HEK293 (cell line): ENCODE measurements at regions not wholly inside any gene's neighbourhood (a gene's known extent, or its start where the extent isn't known, plus 50 kb on each side); places are given as distances from the start of the nearest gene placed in this dataset.

ENCODE experiments used
- CTCF ChIA-PET: fragments of 350-600 bp; formaldehyde crosslinking; extraction: SDS; loops from one replicate; lab custom pipeline; 2021; ENCODE audit warnings: antibody characterized with exemption; lab: Yijun Ruan, JAX
- POLR2A ChIA-PET: fragments of 300-600 bp; formaldehyde crosslinking; extraction: SDS; loops from one replicate; lab custom pipeline; 2020; ENCODE audit warnings: antibody characterized with exemption, inconsistent platforms; lab: Yijun Ruan, JAX
- H3K27ac ChIP-seq: fragments of 200-500 bp; sonication (Bioruptor generic); 2 replicates; pipeline ENCODE4 v1.5.1; 2014; ENCODE audit warnings: low read depth, low read length, control low read depth, inconsistent platforms; ENCODE audit errors: extremely low read depth
- H3K36me3 ChIP-seq, 2 experiments: fragments of 200-500 bp in 1 of 2; sonication (Bioruptor generic) in 1 of 2; 1 replicate in 1 of 2; 2 replicates in 1 of 2; pipeline ENCODE4 v1.5.1; 2014 to 2017; ENCODE audit warnings: inconsistent platforms in 2 of 2, low read length in 2 of 2; ENCODE audit not compliant: control insufficient read depth in 2 of 2, insufficient read depth in 1 of 2
- H3K4me1 ChIP-seq: fragments of 200-500 bp; sonication (Bioruptor generic); 2 replicates; pipeline ENCODE4 v1.5.1; 2014; ENCODE audit warnings: mild to moderate bottlenecking, low read length, inconsistent platforms; ENCODE audit not compliant: control insufficient read depth, insufficient read depth
- H3K4me3 ChIP-seq: 2 replicates; pipeline ENCODE4 v1.5.1; 2011; ENCODE audit warnings: low read depth, mild to moderate bottlenecking, control low read depth, low read length, moderate library complexity
- H3K9me3 ChIP-seq: fragments of 200-500 bp; sonication (Bioruptor generic); 2 replicates; pipeline ENCODE4 v1.5.1; 2014; ENCODE audit warnings: low read depth, low read length, inconsistent platforms; ENCODE audit not compliant: control insufficient read depth, insufficient read depth
- GFI1B ChIP-seq: fragments of 450-650 bp; formaldehyde crosslinking; IDR thresholded peaks from 2 replicates; pipeline ENCODE4 v1.5.1; 2016; ENCODE audit warnings: missing biosample characterization, missing genetic modification characterization
- SCRT1 ChIP-seq: fragments of 450-650 bp; formaldehyde crosslinking; IDR thresholded peaks from 2 replicates; pipeline ENCODE4 v1.5.1; 2016; ENCODE audit warnings: missing biosample characterization, missing genetic modification characterization, borderline replicate concordance
- SCRT2 ChIP-seq: fragments of 450-650 bp; formaldehyde crosslinking; IDR thresholded peaks from 2 replicates; pipeline ENCODE4 v1.5.1; 2016; ENCODE audit warnings: missing biosample characterization, missing genetic modification characterization
- WT1 ChIP-seq: fragments of 450-650 bp; formaldehyde crosslinking; IDR thresholded peaks from 2 replicates; pipeline ENCODE4 v1.5.1; 2016; ENCODE audit warnings: missing biosample characterization, missing genetic modification characterization
- ZFP41 ChIP-seq: fragments of 450-650 bp; formaldehyde crosslinking; IDR thresholded peaks from 2 replicates; pipeline ENCODE4 v1.5.1; 2016; ENCODE audit warnings: missing biosample characterization, missing genetic modification characterization, borderline replicate concordance
- ZFP69B ChIP-seq: fragments of 450-650 bp; formaldehyde crosslinking; IDR thresholded peaks from 2 replicates; pipeline ENCODE4 v1.5.1; 2016; ENCODE audit warnings: missing biosample characterization, missing genetic modification characterization
- ZNF121 ChIP-seq: fragments of 450-650 bp; formaldehyde crosslinking; IDR thresholded peaks from 2 replicates; pipeline ENCODE4 v1.5.1; 2016; ENCODE audit warnings: missing biosample characterization, missing genetic modification characterization
- ZNF169 ChIP-seq: fragments of 450-650 bp; formaldehyde crosslinking; IDR thresholded peaks from 2 replicates; pipeline ENCODE4 v1.5.1; 2016; ENCODE audit warnings: missing biosample characterization, missing genetic modification characterization
- ZNF391 ChIP-seq: fragments of 450-650 bp; formaldehyde crosslinking; IDR thresholded peaks from 2 replicates; pipeline ENCODE4 v1.5.1; 2016; ENCODE audit warnings: low read depth, missing biosample characterization, missing genetic modification characterization, borderline replicate concordance
- ZNF518A ChIP-seq: fragments of 450-650 bp; formaldehyde crosslinking; conservative IDR thresholded peaks from 2 replicates; pipeline ENCODE4 v1.5.1; 2016; ENCODE audit warnings: low read depth, missing biosample characterization, missing genetic modification characterization
- ZNF555 ChIP-seq: fragments of 450-650 bp; formaldehyde crosslinking; conservative IDR thresholded peaks from 2 replicates; pipeline ENCODE4 v1.5.1; 2017; ENCODE audit warnings: missing biosample characterization, mild to moderate bottlenecking, missing genetic modification characterization, inconsistent platforms
- ZNF830 ChIP-seq: fragments of 450-650 bp; IDR thresholded peaks from 2 replicates; pipeline ENCODE4 v1.5.0; 2018; ENCODE audit warnings: missing biosample characterization, missing genetic modification characterization, low read depth, mild to moderate bottlenecking, moderate library complexity
- TF ChIP-seq, protein P1 (sequence below): fragments of 450-650 bp; formaldehyde crosslinking; IDR thresholded peaks from 2 replicates; pipeline ENCODE4 v1.5.1; 2016; ENCODE audit warnings: missing biosample characterization, missing genetic modification characterization
- TF ChIP-seq, protein P2 (sequence below): fragments of 450-650 bp; formaldehyde crosslinking; IDR thresholded peaks from 2 replicates; pipeline ENCODE4 v1.5.1; 2016; ENCODE audit warnings: missing biosample characterization, missing genetic modification characterization
- TF ChIP-seq, protein P3 (sequence below): fragments of 450-650 bp; formaldehyde crosslinking; IDR thresholded peaks from 2 replicates; pipeline ENCODE4 v1.5.1; 2016; ENCODE audit warnings: missing biosample characterization, missing genetic modification characterization

- H3K4me3 ChIP-seq = no peak overlapping the region
- TF ChIP-seq ZFP41 (tag by site-specific recombination) = no peak
- no peak for TF ChIP-seq ZNF830 (tag by site-specific recombination)
- TF ChIP-seq ZNF391 (tag by site-specific recombination) = no peak
- TF ChIP-seq ZNF555 (tag by site-specific recombination) = no peak
- TF ChIP-seq GFI1B (tag by site-specific recombination) = no peak
- TF ChIP-seq SCRT2 = no peak
- no peak for TF ChIP-seq SCRT1 (tag by site-specific recombination)
- TF ChIP-seq, protein P1, sequence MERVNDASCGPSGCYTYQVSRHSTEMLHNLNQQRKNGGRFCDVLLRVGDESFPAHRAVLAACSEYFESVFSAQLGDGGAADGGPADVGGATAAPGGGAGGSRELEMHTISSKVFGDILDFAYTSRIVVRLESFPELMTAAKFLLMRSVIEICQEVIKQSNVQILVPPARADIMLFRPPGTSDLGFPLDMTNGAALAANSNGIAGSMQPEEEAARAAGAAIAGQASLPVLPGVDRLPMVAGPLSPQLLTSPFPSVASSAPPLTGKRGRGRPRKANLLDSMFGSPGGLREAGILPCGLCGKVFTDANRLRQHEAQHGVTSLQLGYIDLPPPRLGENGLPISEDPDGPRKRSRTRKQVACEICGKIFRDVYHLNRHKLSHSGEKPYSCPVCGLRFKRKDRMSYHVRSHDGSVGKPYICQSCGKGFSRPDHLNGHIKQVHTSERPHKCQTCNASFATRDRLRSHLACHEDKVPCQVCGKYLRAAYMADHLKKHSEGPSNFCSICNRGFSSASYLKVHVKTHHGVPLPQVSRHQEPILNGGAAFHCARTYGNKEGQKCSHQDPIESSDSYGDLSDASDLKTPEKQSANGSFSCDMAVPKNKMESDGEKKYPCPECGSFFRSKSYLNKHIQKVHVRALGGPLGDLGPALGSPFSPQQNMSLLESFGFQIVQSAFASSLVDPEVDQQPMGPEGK (tag by site-specific recombination) = no peak
- no peak for TF ChIP-seq ZNF169 (tag by site-specific recombination)
- TF ChIP-seq, protein P2, sequence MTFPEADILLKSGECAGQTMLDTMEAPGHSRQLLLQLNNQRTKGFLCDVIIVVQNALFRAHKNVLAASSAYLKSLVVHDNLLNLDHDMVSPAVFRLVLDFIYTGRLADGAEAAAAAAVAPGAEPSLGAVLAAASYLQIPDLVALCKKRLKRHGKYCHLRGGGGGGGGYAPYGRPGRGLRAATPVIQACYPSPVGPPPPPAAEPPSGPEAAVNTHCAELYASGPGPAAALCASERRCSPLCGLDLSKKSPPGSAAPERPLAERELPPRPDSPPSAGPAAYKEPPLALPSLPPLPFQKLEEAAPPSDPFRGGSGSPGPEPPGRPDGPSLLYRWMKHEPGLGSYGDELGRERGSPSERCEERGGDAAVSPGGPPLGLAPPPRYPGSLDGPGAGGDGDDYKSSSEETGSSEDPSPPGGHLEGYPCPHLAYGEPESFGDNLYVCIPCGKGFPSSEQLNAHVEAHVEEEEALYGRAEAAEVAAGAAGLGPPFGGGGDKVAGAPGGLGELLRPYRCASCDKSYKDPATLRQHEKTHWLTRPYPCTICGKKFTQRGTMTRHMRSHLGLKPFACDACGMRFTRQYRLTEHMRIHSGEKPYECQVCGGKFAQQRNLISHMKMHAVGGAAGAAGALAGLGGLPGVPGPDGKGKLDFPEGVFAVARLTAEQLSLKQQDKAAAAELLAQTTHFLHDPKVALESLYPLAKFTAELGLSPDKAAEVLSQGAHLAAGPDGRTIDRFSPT (tag by site-specific recombination) = no peak
- TF ChIP-seq, protein P3, sequence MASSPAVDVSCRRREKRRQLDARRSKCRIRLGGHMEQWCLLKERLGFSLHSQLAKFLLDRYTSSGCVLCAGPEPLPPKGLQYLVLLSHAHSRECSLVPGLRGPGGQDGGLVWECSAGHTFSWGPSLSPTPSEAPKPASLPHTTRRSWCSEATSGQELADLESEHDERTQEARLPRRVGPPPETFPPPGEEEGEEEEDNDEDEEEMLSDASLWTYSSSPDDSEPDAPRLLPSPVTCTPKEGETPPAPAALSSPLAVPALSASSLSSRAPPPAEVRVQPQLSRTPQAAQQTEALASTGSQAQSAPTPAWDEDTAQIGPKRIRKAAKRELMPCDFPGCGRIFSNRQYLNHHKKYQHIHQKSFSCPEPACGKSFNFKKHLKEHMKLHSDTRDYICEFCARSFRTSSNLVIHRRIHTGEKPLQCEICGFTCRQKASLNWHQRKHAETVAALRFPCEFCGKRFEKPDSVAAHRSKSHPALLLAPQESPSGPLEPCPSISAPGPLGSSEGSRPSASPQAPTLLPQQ = no peak
- no peaks in the 10 kb centered on the region for H3K4me1 ChIP-seq
- ChIA-PET POLR2A (no interaction called here), CTCF (no interaction called here)
- no peaks in the 10 kb centered on the region for H3K36me3 ChIP-seq
- no peak overlapping the region for H3K27ac ChIP-seq
- H3K9me3 ChIP-seq = no peaks in the 10 kb centered on the region
Observed at GRCh38 chr3:117228466-117228865, 518.9 kb downstream of the TUSC7 start.

- no peak overlapping the region for H3K27ac ChIP-seq
- H3K36me3 ChIP-seq = no peaks in the 10 kb centered on the region
- no peak overlapping the region for H3K4me3 ChIP-seq
- H3K4me1 ChIP-seq = no peaks in the 10 kb centered on the region
- CTCF ChIA-PET = no interaction called here
- TF ChIP-seq ZNF121 (tag by site-specific recombination) = no peak
- TF ChIP-seq WT1 (tag by site-specific recombination) = no peak
- TF ChIP-seq ZNF518A (tag by site-specific recombination) = no peak
- no peak for TF ChIP-seq ZFP69B (tag by site-specific recombination)
- POLR2A ChIA-PET = no interaction called here
- no peaks in the 10 kb centered on the region for H3K9me3 ChIP-seq
Observed at GRCh38 chr3:117230924-117231323, 521.3 kb downstream of the TUSC7 start.
